HG03571 (cell line): ENCODE measurements at regions not wholly inside any gene's neighbourhood (a gene's known extent, or its start where the extent isn't known, plus 50 kb on each side); places are given as distances from the start of the nearest gene placed in this dataset.

Experiments used
- ATAC-seq: cut with Tn5 transposase; IDR thresholded peaks from one replicate; pipeline ENCODE4 v1.9.1; 2021; ENCODE audit not compliant: unreplicated experiment

DNA sequence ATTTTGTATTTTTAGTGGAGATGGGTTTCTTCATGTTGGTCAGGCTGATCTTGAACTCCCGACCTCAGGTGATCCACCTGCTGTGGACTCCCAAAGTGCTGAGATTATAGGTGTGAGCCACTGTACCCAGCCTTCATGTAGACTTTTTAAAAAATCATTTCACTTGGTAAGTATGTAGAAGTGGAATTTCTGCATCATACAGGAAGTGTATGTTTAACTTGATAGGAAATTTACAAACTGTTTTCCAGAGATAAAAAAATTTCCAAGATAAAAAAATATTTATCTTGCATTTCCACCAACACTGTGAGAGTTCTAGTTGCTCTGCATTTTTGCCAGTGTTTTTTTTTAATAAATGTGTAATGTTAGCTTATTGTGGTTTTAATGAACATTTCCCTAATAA is 155.8 kb downstream of the ZNF608 start:
- ATAC-seq = no peak

DNA sequence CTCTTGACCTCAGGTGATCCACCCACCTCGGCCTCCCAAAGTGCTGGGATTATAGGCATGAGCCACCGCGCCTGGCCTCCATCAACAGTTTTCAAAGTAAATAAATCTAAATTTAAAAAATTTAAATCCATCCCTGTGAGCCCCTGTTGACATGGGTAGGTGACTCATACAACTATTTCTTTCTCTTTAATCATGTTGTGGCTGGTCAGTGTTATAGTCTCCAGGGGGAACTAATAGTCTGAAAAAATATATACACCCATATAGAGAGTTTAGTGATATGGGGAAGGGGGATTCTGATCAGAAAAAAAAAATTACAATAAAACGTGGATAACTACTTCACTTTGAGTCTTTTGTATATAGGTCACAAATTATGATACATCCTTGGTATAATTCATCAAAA is 159.2 kb downstream of the ZNF608 start:
- no peak for ATAC-seq

DNA sequence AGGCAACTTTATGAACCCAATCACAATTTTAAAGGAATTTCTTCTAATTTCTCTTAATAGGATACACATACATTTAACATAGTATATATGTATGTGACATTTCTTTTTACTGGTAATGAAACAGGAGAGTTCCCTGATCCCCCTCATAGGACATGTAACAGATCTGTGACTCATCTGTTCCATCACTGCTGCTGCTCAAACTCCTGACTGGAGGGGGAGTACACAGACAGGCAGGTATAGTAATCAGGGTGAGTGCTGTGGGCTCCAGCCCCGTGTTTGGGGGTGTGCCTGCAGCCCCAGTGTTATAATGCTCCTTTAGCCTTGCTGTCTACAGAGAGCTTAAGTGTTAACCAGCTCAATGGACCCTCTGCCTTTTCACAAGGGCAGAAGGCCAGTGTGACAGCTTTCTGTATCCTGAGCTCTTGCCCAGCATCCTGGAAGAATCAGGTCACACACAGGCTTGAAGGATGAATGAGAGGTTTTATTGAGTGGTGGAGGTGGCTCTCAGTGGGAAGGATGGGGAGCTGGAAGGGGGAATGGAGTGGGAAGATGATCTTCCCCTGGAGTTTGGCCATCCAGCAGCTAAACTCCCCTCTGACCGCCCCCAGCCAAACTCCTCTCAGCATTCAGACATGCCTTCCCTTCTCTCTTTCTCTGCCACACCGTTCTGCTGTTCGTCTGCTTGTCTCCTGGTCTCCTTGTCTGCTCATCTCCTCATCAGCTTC is 161.3 kb downstream of the ZNF608 start:
- no peak for ATAC-seq

DNA sequence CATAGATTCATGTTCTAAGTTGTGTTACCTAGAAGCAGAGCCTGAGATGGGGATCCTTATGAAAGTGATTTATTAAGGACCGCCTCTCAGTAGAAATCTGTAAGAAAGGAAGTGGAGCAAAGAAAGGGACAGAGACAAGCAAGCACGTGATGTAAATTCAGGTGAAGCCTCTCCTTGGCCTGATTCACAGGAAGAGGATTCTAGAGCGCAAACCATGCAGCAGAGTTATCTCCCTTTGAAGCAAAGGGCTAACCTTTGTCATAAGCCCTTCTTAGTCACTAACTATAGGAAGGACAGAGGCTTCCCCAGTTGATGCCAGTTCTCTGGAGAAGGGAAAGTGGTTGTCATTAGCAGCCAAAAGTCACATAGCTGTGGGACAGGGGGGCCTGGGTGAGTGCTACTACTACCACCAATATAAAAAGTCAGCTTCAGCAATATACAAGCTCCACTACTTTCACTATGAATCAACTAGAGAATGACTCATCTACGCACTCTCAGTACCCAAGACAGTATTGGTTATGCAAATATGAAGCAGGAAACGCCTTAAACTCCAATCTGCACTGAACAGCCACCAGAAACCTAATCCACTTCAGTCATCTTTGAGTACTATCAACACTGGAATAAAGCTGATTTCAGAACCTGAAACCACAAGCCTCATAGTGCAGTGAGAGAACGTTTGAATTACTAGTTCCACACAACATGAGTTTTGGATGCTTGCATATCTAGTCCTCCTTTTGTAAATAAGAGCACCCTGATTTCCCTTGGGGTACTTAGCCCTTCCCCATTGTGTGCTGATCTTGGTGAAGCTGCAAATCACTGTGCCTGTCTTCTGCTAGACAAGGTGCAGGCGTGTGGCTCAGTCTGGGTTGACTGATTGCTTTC is 162.7 kb downstream of the ZNF608 start:
- ATAC-seq = peak; percentile 99

DNA sequence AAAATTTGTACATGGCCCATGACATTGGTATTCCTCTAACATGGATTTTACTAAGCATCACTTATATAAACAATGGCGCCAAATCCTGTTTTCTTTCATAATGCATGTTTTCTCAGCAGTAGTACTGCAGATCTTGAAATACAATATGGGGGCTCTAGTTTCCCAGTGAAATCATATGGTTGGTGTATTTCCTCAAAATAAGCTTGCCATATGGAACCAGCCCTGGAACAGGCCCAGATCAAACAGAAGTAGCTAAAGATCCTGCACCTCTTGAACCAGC is 163.9 kb downstream of the ZNF608 start:
- no peak for ATAC-seq

DNA sequence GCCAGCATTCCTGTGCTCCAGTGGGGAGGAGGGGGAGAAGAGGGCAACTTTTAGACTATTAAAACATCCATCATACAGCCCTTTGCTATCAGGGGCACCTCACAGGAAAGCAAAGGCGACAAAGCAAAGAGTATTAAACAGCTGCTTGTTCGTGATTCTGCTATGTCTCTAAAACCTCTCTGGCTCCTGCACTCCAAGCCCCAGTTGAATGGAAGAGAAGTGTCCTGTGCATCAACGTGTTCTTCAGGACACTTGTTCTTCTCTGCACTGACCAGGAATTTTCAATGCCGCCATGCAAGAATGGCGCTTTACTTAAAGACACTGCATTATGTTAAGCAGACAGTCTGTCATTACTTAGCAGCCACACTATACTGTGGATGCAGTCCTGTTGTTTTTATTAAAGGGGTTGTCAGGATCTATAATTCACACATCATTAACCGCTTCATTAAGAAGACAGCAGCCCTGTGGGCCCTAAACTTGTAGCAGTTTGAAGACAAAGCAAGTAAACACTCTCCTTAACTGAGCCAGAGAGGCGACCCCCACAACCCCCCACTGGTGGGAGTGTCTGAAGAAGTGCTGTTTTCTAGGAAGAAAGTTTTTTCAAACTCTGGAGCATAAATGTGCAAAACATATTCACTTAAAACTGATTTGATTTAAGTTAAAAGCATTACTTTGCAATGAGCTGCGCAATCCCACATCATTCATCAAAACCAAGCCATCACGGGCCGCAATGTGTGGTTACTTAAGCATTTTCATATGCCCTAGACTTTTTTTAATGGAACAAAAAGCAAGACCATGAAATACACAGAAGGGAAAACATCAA is 164.5 kb downstream of the ZNF608 start:
- no peak for ATAC-seq

DNA sequence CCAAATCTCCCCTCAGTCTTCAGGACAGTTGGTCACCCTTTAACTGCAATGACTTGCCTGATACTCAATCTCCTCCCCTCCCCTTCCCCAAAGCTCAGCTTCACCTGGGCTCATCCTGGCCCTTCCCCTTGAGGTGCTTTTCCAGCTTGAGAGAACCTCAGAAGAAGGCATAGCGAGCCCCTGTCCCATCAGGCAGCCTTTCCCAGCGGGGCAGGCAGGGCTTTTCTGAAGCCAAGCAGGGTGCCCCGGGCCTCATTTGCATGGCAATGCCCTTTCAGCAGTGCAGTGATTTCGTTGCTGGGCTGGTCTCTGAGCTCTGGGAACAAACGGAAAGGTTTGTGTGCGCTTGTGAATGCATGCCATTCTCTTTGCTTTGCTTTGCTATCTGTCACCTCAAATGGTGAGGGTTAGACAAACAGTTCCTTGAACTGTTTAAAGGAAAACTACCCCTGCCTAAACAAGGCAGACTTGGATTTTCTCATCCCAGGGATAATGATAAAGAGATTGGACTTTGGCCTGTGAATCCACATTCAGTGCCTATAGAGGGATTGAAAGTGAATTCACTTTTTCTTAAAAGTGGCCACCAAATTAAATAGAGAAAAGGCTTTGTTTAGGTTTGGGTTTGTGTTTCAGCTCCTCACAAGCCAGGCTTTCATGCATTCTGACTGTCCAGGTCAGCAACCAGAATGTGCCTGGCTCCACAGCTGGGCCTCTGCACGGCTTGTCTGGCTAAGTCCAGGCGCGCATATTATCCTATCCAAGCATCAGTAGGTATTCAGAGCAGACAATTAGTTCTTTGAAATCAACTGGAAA is 165.3 kb downstream of the ZNF608 start:
- no peak for ATAC-seq

DNA sequence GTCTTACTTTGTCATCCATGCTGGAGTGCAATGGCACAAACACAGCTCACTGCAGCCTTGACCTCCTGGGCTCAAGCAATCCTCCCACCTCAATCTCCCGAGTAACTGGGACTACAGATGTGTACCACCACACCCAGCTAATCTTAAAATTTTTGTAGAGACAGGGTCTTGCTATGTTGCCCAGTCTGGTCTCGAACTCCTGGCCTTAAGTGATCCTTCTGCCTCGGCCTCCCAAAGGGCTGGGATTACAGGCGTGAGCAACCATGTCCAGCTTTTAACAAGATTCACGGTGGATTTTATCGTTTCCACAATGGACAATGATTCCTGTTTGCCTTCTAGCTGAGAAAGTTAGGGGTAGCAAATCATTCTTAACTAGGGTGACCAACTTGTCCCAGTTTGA is 165.9 kb downstream of the ZNF608 start:
- ATAC-seq = no peak

DNA sequence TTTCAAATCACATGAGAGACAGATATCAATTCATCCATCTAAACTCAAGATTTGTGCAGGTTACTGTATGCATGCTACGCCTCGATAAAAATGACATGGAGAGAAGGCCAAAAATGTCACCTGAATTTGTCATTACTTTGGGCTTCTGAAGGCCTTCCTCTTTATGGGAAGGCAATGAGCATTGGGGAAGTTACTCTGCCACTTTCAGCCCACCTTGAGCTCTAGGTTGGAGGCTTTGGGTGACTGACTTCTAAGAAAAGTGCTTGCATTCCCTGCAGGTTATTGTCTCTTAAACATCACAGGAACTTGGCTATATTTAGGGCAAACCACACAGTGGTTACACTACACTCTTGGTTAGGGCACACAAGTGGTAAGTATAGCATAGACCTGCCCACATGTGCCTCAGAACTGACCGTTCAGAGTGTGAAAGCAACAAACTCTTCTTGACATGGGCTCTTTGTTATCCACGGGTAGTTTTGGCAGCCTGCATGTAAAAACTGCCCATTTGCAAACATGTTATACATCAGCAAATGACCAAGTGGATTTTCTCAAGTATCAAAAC is 169.5 kb downstream of the ZNF608 start:
- no peak for ATAC-seq

DNA sequence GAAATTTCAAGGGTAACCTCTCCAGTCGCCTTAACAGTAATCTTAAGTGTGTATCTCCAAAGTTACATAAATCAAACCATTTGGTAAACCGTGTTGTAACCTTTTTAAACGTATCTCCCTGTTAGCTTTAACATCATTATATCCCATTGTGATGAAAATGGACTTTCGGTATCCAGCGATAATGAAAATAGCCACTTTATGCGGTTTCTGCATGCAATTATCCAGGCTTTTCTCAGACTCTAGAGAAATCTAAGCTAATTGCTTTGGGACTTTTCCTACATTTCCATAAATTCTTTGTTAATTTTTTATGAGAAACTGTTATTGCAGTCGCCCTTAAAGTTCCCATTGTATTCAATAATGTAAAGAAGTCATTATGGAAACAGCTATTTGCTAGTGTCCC is 170.7 kb downstream of the ZNF608 start:
- ATAC-seq = no peak

DNA sequence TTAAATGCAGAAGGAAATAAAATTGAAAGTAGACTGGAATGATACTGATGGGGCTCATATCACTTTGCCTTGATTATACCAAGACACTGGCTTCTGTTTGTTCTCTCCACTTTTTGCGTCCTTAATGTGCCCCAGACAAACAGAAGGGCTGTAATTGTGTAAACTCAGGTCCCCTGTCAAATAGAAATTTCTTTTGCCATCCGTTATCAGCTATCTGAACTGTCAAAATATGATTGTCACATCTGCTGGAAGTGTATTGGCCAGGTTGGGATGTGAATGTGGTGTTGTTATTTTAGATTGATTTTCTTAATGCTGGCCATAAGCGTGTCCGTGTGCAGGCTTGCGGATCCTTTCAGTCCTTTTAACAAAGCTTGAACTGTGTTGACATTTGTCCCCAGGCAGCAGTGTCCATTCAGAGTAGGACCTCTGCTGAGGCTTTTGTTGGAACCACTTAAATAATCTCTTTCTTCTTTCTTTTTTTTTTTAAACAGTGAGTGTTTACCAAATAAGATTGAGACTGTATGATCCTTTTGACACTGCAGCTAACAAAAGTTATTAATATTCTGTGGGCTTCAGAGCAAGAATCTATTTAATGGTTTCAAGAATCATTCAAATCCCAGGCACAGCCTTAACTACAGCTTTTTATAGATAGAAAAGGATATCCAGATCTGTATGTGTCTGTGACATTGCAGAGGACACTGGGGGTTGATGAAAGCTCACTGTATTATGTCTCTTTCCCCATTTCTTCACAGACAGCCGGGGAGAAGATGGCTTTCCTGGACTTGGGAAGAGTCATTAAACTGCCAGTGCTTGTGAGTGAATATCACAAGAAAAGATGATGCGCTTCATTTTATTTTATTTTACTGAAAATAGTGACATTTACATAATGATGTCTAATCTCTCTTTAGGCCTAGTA is 171.7 kb downstream of the ZNF608 start:
- no peak for ATAC-seq

DNA sequence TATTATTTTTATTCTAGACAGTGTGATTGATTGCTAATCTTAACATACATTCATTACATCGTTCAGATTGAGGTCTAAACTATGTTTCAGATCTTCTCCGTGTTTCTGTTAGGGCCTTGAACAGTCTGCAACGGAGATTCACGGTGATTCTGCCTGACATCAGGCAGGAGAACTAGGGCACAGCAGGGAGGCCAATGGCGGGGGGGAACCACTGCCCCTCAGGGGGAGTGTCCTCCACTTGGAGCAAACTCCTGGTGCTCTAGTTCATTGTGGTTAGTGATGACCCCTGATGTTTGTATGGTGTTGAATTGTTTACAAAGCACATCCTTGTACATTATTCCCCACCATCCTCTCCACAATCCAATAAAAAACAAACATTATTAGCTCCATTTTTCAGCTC is 173.5 kb downstream of the ZNF608 start:
- no peak for ATAC-seq

DNA sequence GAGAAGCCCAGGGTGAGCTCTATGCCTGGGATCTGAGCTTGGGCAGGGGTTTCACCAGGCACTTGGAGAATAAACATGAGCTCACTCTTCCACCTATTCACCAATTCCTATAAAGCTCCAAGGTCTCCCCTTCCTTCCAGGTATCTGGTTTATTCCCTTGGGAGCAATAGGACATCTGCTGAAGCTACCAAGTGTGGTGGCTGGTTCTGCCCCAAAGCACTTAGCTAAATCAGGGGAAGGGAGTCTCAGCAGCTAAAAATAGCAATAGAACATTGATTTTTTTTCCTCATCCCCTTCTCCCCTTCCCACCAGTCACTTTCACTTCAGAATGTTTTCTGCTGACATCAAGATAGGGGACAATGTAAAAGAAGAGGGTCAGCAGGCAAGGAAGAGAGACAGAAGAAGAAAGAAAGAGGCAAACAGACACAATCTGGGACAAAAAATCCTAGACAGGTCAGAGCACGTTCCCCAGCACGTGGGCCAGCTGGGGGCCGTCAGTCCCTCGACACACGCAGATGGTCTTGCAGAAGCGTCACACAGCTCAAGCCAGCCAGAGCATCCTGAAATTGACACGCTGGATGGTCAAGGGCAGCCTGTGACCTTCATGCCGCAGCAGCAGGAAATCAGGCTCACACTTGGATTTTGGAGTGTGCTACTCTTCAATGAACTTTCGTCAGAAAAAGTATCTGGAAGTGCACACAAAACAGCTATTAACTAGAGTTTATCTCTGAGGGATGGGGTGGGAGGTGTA is 176.0 kb downstream of the ZNF608 start:
- no peak for ATAC-seq

DNA sequence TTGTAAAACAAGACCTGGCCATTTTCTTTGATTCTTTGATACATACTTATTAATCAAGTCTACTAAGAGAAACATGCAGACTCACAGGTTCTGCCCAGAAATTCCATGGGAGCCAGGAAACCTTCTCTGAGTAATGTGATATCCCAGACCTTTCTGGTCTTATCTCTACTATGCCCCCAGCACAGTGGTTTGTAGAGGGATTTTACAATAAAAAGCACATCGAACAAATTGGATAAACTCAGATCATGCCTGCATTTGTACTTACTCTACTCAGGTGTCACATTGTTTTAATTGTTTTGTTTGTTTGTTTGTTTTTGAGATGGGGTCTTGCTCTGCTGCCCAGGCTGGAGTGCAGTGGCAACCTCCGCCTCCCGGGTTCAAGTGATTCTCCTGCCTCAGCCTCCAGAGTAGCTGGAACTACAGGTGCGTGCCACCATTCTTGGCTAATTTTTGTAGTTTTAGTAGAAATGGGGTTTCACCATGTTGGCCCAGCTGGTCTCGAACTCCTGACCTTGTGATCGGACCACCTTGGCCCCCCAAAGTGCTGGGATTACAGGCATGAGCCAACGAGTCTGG is 179.5 kb downstream of the ZNF608 start:
- ATAC-seq = no peak

DNA sequence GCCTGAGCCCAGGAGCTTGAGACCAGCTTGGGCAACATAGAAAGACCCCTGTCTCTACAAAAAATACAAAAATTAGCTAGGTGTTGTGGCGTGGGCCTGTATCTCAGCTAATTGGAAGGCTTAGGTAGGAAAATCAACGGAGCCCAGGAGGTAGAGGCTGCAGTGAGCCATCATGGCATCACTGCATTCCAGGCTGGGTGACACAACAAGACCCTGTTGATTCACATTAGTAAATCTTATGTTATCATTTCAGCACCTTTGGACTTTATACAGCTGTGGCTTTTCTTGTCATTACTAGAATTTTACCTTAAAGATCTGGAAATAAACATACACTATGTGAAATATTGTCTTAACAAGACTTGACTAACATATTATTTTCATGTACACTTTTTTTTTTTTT is 185.0 kb downstream of the ZNF608 start:
- no peak for ATAC-seq

DNA sequence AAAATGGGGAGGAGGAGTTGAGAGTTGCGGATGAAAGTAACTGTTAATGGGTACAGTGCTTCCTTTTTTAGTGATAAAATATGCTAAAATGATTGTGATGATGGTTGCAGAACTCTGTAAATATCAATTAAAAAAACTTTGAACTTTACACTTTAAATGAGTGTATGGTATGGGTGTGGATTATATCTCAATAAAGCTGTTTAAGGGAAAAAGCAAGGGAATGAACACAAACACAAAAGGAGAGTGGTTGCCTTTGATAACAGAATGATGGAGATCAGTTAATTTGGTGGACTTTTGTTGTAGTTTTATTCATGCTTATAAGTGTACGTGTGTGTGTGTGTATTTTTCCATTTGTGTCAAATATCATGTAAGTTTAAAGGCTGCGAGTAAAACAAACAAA is 186.1 kb downstream of the ZNF608 start:
- no peak for ATAC-seq

DNA sequence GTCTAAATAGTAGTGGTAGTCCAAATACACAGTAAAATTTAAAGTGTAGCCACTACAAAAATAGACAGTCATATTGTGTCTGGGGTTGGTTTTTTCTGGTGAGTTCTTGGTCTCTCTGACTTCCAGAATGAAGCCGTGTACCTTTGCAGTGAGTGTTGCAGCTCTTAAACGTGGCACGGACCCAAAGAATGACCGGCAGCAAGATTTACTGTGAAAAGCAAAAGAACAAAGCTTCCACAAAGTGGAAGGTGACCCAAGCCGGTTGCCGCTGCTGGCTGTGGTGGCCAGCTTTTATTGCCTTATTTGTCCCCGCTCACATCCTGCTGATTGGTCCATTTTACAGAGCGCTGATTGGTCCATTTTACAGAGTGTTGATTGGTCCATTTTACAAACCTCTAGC is 188.7 kb downstream of the ZNF608 start:
- ATAC-seq = no peak

DNA sequence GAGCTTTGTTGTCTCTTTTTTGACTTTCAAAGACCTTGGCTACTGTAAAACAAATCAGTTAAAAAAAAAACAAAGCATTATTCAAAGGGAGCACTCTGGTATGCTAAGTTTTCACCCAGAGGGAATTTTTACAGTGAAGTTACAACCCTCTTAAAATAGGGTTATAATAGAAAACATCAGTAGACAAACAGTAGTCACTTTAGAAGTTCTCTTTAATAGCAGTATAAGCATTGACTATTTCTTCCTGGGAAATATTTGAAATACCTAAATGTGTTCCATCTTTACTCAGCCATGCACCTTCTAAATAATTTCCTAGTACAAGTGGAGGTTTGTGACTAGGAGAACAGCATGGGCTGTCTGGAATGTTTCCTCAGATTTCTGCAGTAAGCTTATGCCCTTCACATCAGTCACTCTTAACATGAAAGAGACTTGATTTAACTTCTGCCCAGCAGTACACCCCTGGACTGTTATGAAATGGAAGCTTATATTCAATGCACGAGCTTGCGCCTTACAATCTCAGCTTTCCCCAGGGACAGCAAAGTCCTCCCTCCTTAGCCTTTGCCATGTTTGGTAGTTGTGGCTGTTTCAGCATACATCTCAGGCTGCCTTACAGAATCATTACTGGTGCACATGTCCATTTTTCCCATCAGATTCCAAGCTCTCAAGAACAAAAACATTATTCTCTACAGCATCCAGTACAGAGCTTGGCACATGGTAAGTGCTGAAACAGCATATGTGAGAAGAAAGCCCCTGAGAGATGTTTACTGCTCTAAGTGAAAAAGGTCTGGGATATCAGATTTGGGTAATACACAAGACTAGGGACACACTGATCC is 191.5 kb downstream of the ZNF608 start:
- no peak for ATAC-seq
